GM19328 (cell line): ENCODE measurements at regions not wholly inside any gene's neighbourhood (a gene's known extent, or its start where the extent isn't known, plus 50 kb on each side); places are given as distances from the start of the nearest gene placed in this dataset.

ENCODE experiments used
- ATAC-seq: cut with Tn5 transposase; IDR thresholded peaks from one replicate; pipeline ENCODE4 v1.9.1; 2021; ENCODE audit warnings: mild to moderate bottlenecking, moderate library complexity; ENCODE audit not compliant: unreplicated experiment

GRCh38 chr10:113285305-113285704 is 267.5 kb upstream of the HABP2 start:
- ATAC-seq: no peak

GRCh38 chr10:113287592-113287991 is 265.3 kb upstream of the HABP2 start:
- no peak for ATAC-seq

GRCh38 chr10:113290137-113290536 is 262.7 kb upstream of the HABP2 start:
- no peak for ATAC-seq

- ATAC-seq: no peak
Observed at GRCh38 chr10:113291413-113291812, 261.4 kb upstream of the HABP2 start.

- ATAC-seq: no peak
Observed at GRCh38 chr10:113292086-113292485, 260.8 kb upstream of the HABP2 start.

- no peak for ATAC-seq
Observed at GRCh38 chr10:113292743-113293142, 260.1 kb upstream of the HABP2 start.

GRCh38 chr10:113293167-113293566 is 259.7 kb upstream of the HABP2 start:
- no peak for ATAC-seq

GRCh38 chr10:113294868-113295267 is 258.0 kb upstream of the HABP2 start:
- ATAC-seq: no peak

GRCh38 chr10:113297226-113297625 is 255.6 kb upstream of the HABP2 start:
- no peak for ATAC-seq

- no peak for ATAC-seq
Observed at GRCh38 chr10:113298616-113299015, 254.2 kb upstream of the HABP2 start.

- ATAC-seq: no peak
Observed at GRCh38 chr10:113300201-113300600, 252.7 kb upstream of the HABP2 start.

- peak; percentile 40 for ATAC-seq
Observed at GRCh38 chr10:113300617-113301016, 252.2 kb upstream of the HABP2 start.

- no peak for ATAC-seq
Observed at GRCh38 chr10:113301342-113301984, 251.4 kb upstream of the HABP2 start.

GRCh38 chr10:113302062-113302461 is 250.8 kb upstream of the HABP2 start:
- no peak for ATAC-seq

GRCh38 chr10:113303544-113304146 is 249.2 kb upstream of the HABP2 start:
- ATAC-seq: no peak

GRCh38 chr10:113304726-113305125 is 248.1 kb upstream of the HABP2 start:
- ATAC-seq: no peak

GRCh38 chr10:113305871-113306270 is 247.0 kb upstream of the HABP2 start:
- no peak for ATAC-seq

GRCh38 chr10:113309791-113310190 is 243.1 kb upstream of the HABP2 start:
- ATAC-seq: no peak

GRCh38 chr10:113310347-113310746 is 242.5 kb upstream of the HABP2 start:
- ATAC-seq: no peak

GRCh38 chr10:113313048-113313602 is 239.7 kb upstream of the HABP2 start:
- ATAC-seq: no peak

GRCh38 chr10:113313722-113314121 is 239.1 kb upstream of the HABP2 start:
- ATAC-seq: no peak

GRCh38 chr10:113316506-113316905 is 236.3 kb upstream of the HABP2 start:
- no peak for ATAC-seq

GRCh38 chr10:113317489-113317888 is 235.4 kb upstream of the HABP2 start:
- no peak for ATAC-seq
